Renal cortical epithelial cell (primary cell): ENCODE measurements at regions not wholly inside any gene's neighbourhood (a gene's known extent, or its start where the extent isn't known, plus 50 kb on each side); places are given as distances from the start of the nearest gene placed in this dataset.

Experiments used
- DNase-seq: peaks from one replicate; pipeline ENCODE4 v3.0.0-alpha.2; 2011; ENCODE audit warnings: low read depth

- no peak for DNase-seq
Measured at GRCh38 chr13:109644956-109645355, 141.4 kb downstream of the IRS2 start.

GRCh38 chr13:109644069-109644750 lies 142.2 kb downstream of the IRS2 start:
- DNase-seq, result no peak

- no peak for DNase-seq
Measured at GRCh38 chr13:109642358-109642757, 144.0 kb downstream of the IRS2 start.

GRCh38 chr13:109636736-109637135 lies 149.6 kb downstream of the IRS2 start:
- DNase-seq, result no peak

GRCh38 chr13:109631069-109631468 lies 155.3 kb downstream of the IRS2 start:
- DNase-seq, result no peak

- DNase-seq, result no peak
Measured at GRCh38 chr13:109630271-109630670, 156.1 kb downstream of the IRS2 start.

GRCh38 chr13:109629737-109630136 lies 156.6 kb downstream of the IRS2 start:
- DNase-seq, result no peak

- DNase-seq, result peak; percentile 58
Measured at GRCh38 chr13:109628251-109628699, 158.1 kb downstream of the IRS2 start.

GRCh38 chr13:109627649-109628048 lies 158.7 kb downstream of the IRS2 start:
- no peak for DNase-seq

GRCh38 chr13:109626386-109627171 lies 159.8 kb downstream of the IRS2 start:
- no peak for DNase-seq

GRCh38 chr13:109625156-109625555 lies 161.2 kb downstream of the IRS2 start:
- DNase-seq, result no peak

- no peak for DNase-seq
Measured at GRCh38 chr13:109622006-109622405, 164.4 kb downstream of the IRS2 start.

GRCh38 chr13:109615721-109616420 lies 170.5 kb downstream of the IRS2 start:
- DNase-seq, result no peak

GRCh38 chr13:109611912-109612691 lies 174.3 kb downstream of the IRS2 start:
- DNase-seq, result no peak

GRCh38 chr13:109610517-109610916 lies 175.9 kb downstream of the IRS2 start:
- DNase-seq, result no peak

GRCh38 chr13:109608503-109608902 lies 177.9 kb downstream of the IRS2 start:
- DNase-seq, result no peak

- no peak for DNase-seq
Measured at GRCh38 chr13:109608059-109608458, 178.3 kb downstream of the IRS2 start.

GRCh38 chr13:109606520-109606919 lies 179.9 kb downstream of the IRS2 start:
- no peak for DNase-seq

- no peak for DNase-seq
Measured at GRCh38 chr13:109605846-109606245, 180.5 kb downstream of the IRS2 start.

GRCh38 chr13:109604894-109605293 lies 181.5 kb downstream of the IRS2 start:
- no peak for DNase-seq

GRCh38 chr13:109602356-109602755 lies 184.0 kb downstream of the IRS2 start:
- DNase-seq, result no peak
